GM19455 (cell line): ENCODE measurements at regions not wholly inside any gene's neighbourhood (a gene's known extent, or its start where the extent isn't known, plus 50 kb on each side); places are given as distances from the start of the nearest gene placed in this dataset.
"Not testable (repeated sequence)": the region's sequence is repeated elsewhere in the genome, so short reads cannot be mapped to it uniquely, and the experiment has no call there.

ENCODE experiments used
- ATAC-seq: cut with Tn5 transposase; IDR thresholded peaks from one replicate; pipeline ENCODE4 v1.9.1; 2021; ENCODE audit not compliant: unreplicated experiment

DNA sequence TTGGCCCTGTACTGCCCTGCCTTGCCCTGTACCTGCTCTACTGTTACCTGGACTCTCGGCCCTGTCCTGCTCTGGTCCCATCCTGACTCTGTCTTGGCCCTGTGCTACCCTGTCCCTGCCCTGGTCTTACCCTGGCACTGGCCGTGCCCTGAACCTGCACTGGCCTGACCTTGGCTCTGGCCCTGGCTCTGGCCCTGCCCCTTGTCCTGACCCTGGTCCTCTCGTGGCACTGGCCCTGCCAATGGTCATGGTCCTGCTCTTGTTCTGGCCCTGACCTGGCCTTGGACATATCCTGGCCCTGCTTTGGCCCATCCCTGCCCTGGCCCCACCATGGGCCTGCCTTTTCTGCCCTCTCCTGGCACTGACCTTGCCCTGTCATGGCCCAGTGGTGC, 251.3 kb downstream of the TP53TG3F start:
- not testable (repeated sequence) for ATAC-seq

DNA sequence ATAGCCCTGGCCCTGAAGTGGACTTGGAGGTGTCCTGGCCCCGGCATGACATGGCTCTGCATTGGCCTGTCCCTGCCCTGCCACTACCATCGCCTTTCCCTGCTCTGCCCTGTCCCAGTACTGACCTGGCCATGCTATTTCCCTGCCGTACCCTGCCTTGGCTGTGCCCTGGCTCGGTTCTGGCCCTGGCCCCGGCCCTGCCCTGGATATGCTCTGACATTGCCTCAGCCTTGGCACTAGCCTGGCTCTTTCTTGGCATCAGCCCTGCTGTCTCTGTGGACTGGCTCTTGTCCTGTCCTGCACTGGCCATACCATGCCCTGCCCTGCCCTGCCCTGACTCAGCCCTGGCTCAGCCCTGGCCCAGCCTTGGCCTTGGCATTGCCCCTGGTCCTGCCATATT, 252.2 kb downstream of the TP53TG3F start:
- ATAC-seq = not testable (repeated sequence)

DNA sequence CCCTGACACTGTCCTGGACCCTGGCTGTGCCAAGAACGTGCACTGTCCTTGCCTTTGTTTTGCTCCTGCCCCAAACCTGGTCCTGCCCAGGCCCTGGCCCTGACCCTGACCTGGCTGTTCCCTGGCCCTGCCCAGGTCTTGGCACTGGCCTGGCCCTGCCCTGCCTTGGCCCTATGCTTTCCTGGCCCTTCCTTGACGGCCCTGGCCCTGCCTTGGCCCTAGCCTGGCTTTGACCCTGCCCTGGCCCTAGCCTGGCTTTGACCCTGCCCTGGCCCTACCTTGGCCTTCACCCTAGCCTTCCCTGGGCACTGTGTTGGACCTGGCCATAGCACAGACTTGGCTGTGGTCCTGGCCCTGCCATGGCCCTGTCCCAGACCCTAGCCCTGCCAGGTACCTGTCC, 252.9 kb downstream of the TP53TG3F start:
- not testable (repeated sequence) for ATAC-seq

DNA sequence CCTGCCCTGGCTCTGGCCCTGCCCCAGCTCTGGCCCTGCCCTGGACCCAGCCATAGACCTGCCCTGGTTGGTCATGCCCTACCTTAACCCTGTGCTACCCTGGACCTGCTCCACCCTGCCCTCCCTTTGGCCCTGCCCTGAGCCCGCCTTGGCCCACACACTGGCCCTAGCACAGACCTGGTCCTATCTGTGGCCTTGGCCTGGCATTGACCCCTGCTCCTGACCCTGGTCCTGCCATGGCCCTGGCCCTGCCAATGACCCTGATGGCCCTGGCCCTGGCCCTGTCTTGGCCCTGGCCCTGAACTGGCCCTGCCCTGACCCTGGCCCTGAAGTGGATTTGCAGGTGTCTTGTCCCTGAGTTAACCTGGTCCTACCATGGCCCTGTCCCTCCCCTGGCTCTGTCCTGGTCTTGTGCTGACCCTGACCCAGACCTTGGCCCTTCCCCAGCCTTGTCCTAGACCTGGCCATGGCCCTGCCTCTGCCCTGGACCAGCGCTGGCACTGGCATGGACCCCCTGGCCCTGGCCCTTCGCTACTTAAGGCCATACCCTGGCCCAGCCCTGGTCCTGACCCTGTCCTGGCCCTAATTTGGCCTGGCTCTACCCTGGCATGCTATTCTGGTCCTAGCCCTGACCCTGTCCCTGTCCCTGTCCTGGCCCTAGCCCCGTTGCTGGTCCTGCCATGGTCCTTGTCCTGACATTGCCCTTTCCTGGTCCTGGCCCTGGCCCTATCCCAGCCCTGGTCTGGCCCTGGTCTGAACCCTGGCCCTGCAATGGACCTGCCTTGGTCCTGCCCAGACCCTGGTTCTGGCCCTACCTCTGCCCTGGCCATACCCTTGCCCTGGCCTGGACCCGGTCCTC, 253.7 kb downstream of the TP53TG3F start:
- not testable (repeated sequence) for ATAC-seq

DNA sequence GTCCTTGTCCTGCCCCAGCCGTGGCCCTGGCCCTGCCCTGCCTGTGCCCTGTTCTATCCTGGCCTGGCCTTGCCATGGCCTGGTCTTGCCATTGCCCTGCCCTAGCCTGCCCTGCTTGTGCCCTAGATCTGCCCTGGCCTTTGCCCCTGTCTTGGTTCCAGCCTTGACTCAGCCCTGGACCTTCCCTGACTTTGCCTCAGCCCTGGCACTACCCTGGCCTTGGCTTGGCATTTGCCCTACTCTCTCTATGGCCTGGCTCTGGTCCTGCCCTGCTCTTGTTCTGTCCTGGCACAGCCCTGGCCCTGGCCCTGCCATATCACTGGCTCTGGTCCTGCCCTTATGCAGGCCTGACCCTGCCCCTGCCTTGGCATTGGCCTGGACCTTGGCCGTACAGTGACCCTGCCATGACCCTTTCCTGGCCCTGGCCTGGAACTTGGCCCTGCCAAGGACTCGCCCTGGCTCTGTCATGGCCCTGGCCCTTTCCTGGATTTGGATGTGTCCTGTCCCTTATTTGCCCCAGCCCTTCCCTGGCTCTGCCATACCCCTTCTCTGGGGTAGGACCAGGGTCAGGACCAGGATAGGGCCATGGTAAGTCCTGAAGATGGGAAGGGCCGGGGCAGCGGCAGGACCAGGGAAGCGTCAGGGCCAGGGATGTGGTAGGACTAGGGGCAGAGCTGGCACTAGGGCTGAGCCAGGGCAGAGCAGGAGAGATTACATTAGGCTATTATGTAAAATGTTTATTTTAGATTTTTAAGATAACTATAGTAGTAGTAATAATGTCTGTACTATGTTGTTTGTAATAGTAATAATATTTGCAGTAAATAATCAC, 254.5 kb downstream of the TP53TG3F start:
- ATAC-seq = not testable (repeated sequence)

DNA sequence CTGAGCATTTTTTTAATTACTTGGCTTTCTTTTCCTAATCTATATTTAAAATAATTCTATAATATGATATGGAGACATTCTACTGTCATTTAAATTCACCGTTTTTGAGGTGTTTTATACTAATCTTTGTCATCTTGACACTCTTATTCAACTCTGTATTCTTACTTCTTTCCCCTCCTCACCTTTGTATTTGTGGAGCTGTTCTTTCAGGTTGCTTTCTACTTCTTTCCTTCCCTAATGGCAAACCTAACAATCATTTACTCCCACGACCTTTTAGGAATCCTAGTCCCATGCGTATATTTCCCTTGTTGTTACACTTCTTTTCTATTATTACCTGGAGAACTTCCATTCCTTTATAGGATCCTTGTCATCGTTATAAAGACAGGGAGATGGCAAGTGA, 271.8 kb downstream of the TP53TG3F start:
- not testable (repeated sequence) for ATAC-seq

DNA sequence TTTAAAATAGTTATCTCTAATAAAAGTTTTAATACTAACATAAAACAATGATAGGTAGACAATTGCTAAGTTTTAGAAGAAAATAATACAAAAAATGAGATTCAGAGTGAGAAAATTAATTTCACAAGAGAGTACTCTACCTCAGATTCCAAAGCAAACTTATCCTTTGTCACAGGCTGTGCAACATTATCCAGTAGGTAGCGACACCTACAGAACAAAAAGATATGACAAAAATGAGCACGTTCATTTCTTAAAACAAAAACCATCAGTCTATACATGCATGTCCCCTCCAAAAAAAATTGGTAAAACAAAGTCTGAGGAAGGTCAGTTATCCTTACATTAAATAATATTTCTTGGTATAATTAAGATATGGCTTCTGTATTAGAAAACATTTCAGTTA, 275.2 kb downstream of the TP53TG3F start:
- ATAC-seq = not testable (repeated sequence)

DNA sequence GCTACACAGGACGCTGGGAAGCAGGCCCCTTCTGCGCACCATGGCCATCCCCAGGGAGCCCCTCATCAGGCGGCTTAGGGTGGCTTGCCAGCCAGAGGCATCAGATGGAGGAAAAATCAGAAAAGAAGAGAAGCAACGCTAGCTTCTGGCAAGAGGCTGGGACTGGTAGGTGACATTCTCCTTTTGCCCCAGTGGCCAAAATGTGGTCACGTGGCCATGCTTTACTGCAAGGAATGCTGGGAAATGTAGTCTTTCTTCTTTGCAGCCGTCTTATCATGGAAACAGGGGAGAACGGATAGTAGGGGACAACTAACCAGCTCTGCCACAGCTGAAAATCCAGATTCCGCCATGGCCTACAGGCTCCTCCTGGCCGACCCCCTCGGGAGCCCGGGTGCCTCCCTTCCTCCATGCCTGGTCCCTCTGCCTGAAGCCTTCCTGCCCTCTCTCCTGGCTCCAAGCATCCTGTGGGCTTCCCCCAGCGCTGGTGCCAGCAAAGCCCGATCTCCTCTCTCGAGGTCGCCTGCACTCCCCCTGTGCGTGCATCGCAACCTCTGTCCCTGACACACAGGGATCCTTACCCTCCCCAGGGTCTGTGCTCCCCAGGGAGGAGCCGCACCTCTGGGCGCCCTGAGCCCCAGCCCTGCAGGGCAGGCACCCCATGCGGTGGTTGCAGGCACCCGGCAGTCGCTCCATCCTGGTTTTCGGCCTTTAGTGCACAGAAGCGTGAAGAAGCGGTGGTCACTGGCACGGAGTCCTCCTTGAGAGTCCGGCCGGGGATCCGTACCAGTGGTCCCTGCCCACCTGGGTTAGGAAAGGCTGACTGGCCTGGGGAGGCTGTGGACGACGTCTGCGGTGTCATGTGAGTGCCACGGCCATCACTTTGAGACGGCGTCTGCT, 307.7 kb downstream of the TP53TG3F start:
- not testable (repeated sequence) for ATAC-seq

DNA sequence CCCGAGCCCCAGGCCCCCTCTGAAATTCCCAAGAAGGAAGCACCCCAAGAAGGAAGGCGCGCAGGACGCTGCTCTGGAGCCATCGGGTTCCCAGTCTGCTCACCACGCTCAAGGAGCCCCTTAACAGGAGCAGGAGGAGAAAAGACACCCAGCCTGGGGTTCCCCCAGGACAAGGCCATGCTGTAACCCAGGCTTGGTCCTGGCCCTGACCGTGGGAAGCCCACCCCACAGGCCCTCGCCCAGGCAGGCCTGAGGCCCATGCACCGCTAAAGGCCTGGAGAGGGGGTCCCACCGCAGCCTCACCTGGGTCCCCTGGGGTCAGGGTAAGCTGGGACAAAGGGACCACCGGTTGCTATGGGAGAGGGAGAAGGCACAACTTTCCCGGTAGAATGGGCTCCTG, 309.3 kb downstream of the TP53TG3F start:
- not testable (repeated sequence) for ATAC-seq

DNA sequence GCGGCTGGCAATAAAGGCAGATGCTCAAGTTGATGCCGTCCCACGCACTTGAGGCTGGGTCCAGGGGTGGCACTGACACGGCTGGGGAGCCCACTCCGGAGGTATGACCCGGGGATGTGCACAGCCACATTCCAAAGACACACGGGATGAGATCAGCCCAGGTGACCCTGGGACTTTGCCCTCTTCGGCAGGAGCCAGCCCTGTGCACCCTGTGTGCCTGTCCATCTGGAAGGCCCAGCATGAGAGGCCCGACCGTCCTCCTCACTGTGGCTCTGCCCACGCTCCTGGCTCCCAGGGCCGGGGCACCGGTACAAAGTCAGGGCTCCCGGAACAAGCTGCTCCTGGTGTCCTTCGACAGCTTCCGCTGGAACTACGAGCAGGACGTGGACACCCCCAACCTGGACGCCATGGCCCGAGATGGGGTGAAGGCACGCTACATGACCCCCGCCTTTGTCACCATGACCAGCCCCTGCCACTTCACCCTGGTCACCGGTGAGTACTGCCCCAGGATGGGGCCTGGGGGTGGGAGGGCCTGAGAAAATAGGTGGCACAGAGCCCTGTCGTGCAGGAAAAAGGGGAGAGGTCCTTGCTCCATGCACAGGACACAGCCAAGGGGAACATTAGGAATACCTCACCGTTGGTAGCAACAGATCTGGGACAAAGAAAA, 309.9 kb downstream of the TP53TG3F start:
- ATAC-seq = not testable (repeated sequence)

DNA sequence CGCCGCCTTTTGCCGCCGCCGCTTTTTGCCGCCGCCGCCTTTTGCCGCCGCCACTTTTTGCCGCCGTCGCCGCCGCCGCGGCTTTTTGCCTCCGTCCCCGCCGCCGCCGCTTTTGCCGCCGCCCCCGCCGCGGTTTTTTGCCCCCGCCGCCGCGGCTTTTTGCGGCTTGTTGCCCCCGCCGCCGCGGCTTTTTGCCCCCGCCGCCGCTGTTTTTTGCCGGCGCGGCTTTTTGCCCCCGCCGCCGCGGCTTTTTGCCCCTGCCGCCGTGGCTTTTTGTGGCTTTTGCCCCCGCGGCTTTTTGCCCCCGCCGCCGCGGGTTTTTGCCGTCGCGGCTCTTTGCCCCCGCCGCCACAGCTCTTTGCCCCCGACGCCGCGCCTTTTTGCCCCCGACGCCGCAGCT, 311.1 kb downstream of the TP53TG3F start:
- not testable (repeated sequence) for ATAC-seq

DNA sequence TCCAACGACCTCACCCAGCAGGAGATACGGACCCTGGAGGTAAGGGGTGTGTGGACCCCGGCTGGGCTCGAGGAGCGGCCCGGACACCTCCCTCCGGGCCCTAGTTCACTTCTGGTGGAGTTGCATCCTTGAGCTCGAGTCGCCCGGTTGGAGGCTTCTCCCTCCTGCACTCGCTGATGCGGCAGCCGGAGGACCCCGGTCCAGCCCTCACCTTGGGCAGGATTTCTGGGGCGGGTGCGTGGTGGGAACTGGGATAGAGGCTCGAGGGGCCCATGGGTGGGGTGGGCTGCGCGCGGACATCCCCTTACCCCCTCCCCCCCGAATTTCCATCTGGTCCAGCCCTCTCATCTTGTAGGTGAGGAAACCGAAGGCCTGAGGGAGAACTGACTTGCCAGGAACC, 311.8 kb downstream of the TP53TG3F start:
- not testable (repeated sequence) for ATAC-seq

DNA sequence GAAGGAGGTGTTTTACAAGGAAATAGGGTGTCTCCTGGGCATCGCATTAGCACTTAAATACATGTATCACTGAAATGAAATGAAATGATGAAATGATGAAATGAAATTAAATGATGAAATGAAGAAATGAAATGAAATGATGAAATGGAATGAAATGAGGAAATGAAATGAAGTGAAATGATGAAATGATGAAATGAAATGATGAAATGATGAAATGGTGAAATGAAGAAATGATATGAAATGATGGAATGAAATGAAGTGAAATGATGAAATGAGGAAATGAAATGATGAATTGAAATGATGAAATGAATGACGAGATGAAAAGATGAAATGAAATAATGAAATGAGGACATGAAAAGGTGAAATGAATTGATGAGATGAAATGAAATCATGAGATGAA, 314.6 kb downstream of the TP53TG3F start:
- ATAC-seq = not testable (repeated sequence)

DNA sequence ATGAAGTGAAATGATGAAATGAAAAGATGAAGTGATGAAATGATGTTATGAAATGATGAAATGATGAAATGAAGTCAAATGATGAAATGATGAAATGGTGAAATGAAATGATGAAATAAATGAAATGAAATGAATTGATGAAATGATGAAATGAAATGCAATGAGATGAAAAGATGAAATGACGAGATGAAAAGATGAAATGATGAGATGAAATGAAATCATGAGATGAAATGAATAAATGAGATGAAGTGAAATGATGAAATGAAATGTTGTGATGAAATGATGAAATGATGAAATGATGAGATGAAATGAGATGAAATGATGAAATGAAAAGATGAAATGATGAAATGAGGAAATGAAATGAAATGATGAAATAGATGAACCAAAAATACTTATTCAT, 315.3 kb downstream of the TP53TG3F start:
- ATAC-seq = not testable (repeated sequence)

DNA sequence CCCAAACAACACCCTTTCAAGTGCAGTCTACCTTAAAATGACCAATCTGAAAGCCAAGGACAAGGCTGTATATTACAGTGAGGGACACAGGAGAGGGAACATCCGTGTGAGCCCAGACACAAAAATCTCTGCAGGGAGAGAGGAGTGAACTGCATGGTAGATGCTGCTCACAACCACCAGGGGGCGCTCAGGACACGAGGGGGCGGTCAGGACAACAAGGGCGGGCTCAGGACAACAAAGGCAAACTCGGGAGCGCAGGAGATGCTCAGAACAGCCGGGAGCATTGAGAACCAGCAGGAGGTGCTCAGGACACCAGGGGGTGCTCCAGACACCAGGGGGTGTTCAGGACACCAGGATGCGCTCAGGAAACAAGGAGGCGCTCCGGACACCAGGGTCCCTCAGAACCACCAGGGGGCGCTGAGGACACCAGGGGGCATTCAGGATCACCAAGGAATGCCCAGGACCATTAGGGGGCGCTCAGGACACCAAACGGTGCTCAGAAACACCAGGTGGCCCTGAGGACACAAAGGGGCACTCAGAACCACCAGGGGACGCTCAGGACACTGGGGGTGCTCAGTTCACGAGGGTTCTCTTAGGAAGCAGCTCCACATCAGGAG, 357.0 kb downstream of the TP53TG3F start:
- ATAC-seq = not testable (repeated sequence)

DNA sequence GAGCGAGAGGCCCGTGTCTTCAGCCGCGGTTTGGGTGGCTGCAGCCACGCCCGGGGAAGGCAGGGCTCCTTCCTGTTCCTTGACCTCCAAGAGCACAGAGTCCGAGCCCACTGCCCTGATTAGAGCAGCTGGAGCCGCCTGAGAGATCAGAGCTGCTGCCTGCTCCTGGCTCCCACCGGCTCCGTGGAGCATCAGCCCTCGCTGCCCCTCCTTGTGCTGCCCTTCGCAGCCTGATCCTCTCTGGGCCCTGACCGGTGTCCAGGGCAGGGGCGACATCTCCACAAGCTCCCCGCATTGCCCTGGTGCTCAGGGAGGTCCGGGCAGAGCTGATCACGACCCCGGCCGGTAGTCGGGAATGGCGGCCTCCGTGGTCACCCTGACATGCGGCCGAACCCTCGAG, 365.3 kb downstream of the TP53TG3F start:
- ATAC-seq = not testable (repeated sequence)

DNA sequence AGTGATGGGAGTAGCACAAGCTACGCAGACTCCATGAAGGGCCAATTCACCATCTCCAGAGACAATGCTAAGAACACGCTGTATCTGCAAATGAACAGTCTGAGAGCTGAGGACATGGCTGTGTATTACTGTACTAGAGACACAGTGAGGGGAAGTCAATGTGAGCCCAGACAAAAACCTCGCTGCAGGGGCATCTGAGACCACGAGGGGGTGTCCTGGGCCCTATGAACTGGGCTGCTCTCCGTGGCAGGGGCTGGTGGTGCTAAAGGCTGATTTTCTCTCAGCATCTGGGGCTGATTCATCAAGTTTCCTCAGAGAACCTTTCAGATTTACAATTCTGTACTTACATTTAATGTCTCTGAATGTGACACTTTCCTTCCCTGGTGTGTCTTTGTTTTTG, 368.1 kb downstream of the TP53TG3F start:
- not testable (repeated sequence) for ATAC-seq

DNA sequence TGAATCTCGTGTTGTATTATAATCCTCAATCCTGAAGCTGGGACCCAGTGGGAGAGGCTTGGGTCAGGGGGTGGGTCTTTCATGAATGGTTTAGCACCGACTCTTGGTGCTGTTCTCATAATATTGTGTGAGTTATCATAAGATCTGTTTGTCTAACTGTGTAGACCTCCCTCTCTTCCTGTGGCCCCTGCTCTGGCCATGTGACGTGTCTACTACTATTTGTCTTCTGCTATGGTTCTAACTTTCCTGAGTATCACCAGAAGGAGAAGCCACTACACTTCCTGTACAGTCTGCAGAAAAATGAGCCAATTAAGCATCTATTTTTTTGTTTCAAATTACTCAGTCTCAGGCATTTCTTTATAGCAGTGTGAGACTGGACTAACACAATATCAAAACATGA, 379.7 kb downstream of the TP53TG3F start:
- ATAC-seq = not testable (repeated sequence)

DNA sequence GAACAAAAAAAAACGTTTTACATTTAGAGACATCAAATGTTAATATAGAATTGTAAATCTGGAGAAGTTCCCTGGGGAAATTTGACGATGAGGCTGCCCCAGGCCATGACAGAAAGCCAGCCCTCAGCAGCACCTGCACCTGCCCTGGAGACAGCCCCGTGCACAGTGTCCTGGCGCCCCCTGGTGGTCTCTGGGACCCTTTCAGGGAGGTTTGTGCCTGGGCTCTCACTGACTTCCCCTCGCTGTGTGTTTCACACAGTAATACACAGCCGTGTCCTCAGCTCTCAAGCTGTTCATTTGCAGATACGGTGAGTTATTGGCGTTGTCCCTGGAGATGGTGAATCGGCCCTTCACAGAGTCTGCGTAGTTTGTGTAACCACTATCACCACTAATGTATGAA, 385.1 kb downstream of the TP53TG3F start:
- ATAC-seq = not testable (repeated sequence)
